WTC11 (cell line): ENCODE measurements at regions not wholly inside any gene's neighbourhood (a gene's known extent, or its start where the extent isn't known, plus 50 kb on each side); places are given as distances from the start of the nearest gene placed in this dataset.

Experiments
- ATAC-seq: fragments of 200-7000 bp; cut with Tn5 transposase; 2 replicates; pipeline ENCODE4 v1.10.0; 2021; ENCODE audit warnings: mild to moderate bottlenecking, moderate library complexity
- CTCF ChIA-PET: fragments of 300-600 bp; sonication (Branson Sonifier 250); formaldehyde crosslinking; loops from one replicate; lab custom pipeline; 2021; ENCODE audit warnings: antibody characterized with exemption; lab: Charles Lee
- POLR2A ChIA-PET: fragments of 350-600 bp; sonication (Branson Sonifier 250); formaldehyde crosslinking; loops from one replicate; lab custom pipeline; 2021; ENCODE audit warnings: antibody characterized with exemption; lab: Charles Lee
- DNase-seq: peaks from one replicate; pipeline ENCODE4 v3.0.0; 2021; ENCODE audit warnings: low spot score
- H3K27ac Mint-ChIP-seq: 2 replicates; pipeline ENCODE4 v1.8.0; 2021; ENCODE audit warnings: mixed read lengths
- H3K27me3 Mint-ChIP-seq: 2 replicates; pipeline ENCODE4 v1.8.0; 2021; ENCODE audit warnings: low read depth, mild to moderate bottlenecking, moderate library complexity, mixed read lengths
- H3K36me3 Mint-ChIP-seq: 2 replicates; pipeline ENCODE4 v1.8.0; 2021; ENCODE audit warnings: mixed read lengths
- H3K4me1 Mint-ChIP-seq: 2 replicates; pipeline ENCODE4 v1.8.0; 2022; ENCODE audit warnings: mixed read lengths
- H3K4me3 Mint-ChIP-seq: 2 replicates; pipeline ENCODE4 v1.8.0; 2021; ENCODE audit warnings: mild to moderate bottlenecking, moderate library complexity, mixed read lengths
- H3K9me3 Mint-ChIP-seq: 2 replicates; pipeline ENCODE4 v1.8.0; 2021; ENCODE audit warnings: mixed read lengths
- AFF4 ChIP-seq: sonication (generic); formaldehyde crosslinking; IDR thresholded peaks from 2 replicates; pipeline ENCODE4 v1.8.1; 2023; ENCODE audit warnings: mild to moderate bottlenecking, missing genetic modification reagents, borderline replicate concordance
- CBFB ChIP-seq: sonication (generic); formaldehyde crosslinking; IDR thresholded peaks from 2 replicates; pipeline ENCODE4 v1.8.1; 2022; ENCODE audit warnings: mild to moderate bottlenecking, low read depth, missing genetic modification reagents
- CTCF ChIP-seq: fragments of 200-600 bp; IDR thresholded peaks from 2 replicates; pipeline ENCODE4 v1.8.0; 2022; ENCODE audit warnings: antibody characterized with exemption
- E2F4 ChIP-seq: sonication (generic); formaldehyde crosslinking; IDR thresholded peaks from 2 replicates; pipeline ENCODE4 v1.8.1; 2022; ENCODE audit warnings: low read depth, mild to moderate bottlenecking, moderate library complexity, missing genetic modification reagents, borderline replicate concordance
- ELF4 ChIP-seq: sonication (generic); formaldehyde crosslinking; IDR thresholded peaks from 2 replicates; pipeline ENCODE4 v1.8.1; 2022; ENCODE audit warnings: low read depth, mild to moderate bottlenecking, moderate library complexity, missing genetic modification reagents
- EMX1 ChIP-seq: fragments of 250-450 bp; sonication (Bioruptor Pico); IDR thresholded peaks from 2 replicates; pipeline ENCODE4 v1.8.0; 2021; ENCODE audit warnings: mild to moderate bottlenecking
- FOXK1 ChIP-seq: sonication (generic); formaldehyde crosslinking; IDR thresholded peaks from 2 replicates; pipeline ENCODE4 v1.8.0; 2022; ENCODE audit warnings: mild to moderate bottlenecking, moderate library complexity, missing genetic modification reagents
- FOXP1 ChIP-seq: sonication (generic); formaldehyde crosslinking; IDR thresholded peaks from 2 replicates; pipeline ENCODE4 v1.8.0; 2022; ENCODE audit warnings: missing genetic modification reagents, mild to moderate bottlenecking, moderate library complexity, borderline replicate concordance
- HMGXB4 ChIP-seq: sonication (generic); formaldehyde crosslinking; IDR thresholded peaks from 2 replicates; pipeline ENCODE4 v1.8.1; 2023; ENCODE audit warnings: mild to moderate bottlenecking, moderate library complexity, missing genetic modification reagents
- MLX ChIP-seq: sonication (generic); formaldehyde crosslinking; IDR thresholded peaks from 2 replicates; pipeline ENCODE4 v1.8.1; 2023; ENCODE audit warnings: mild to moderate bottlenecking, missing genetic modification reagents, moderate library complexity
- NR1H2 ChIP-seq: sonication (generic); formaldehyde crosslinking; IDR thresholded peaks from 2 replicates; pipeline ENCODE4 v1.9.0; 2021; ENCODE audit warnings: mild to moderate bottlenecking, moderate library complexity, missing genetic modification reagents
- SP1 ChIP-seq: sonication (generic); formaldehyde crosslinking; conservative IDR thresholded peaks from 2 replicates; pipeline ENCODE4 v1.8.1; 2022; ENCODE audit warnings: missing genetic modification reagents
- TEAD1 ChIP-seq: sonication (generic); formaldehyde crosslinking; IDR thresholded peaks from 2 replicates; pipeline ENCODE4 v1.8.0; 2022; ENCODE audit warnings: mild to moderate bottlenecking, missing genetic modification reagents
- TEAD4 ChIP-seq: sonication (generic); formaldehyde crosslinking; IDR thresholded peaks from 2 replicates; pipeline ENCODE4 v1.8.0; 2022; ENCODE audit warnings: mild to moderate bottlenecking, missing genetic modification reagents
- ZBTB43 ChIP-seq: sonication (generic); formaldehyde crosslinking; IDR thresholded peaks from 2 replicates; pipeline ENCODE4 v1.8.1; 2023; ENCODE audit warnings: mild to moderate bottlenecking, missing genetic modification reagents
- ZNF423 ChIP-seq: fragments of 250-450 bp; sonication (Bioruptor Pico); IDR thresholded peaks from 2 replicates; pipeline ENCODE4 v2.1.2; 2022; ENCODE audit warnings: mild to moderate bottlenecking, moderate library complexity
- ZNF532 ChIP-seq: fragments of 250-450 bp; sonication (Bioruptor Pico); IDR thresholded peaks from 2 replicates; pipeline ENCODE4 v1.9.0; 2021; ENCODE audit warnings: mild to moderate bottlenecking, borderline replicate concordance

- H3K9me3 Mint-ChIP-seq = no peaks in the 10 kb centered on the region
- CTCF ChIA-PET = interaction anchor here (0.6 to 2.1 kb wide), 2 partner anchors 13 to 658 kb away, joined by 4 to 9 read pairs; no protein-coding TSS in a partner anchor
- POLR2A ChIA-PET = no interaction called here
- DNase-seq (no peak), ATAC-seq (no peak)
- H3K36me3 Mint-ChIP-seq = no peaks in the 10 kb centered on the region
- no peak overlapping the region for H3K4me3 Mint-ChIP-seq
- TF ChIP-seq ELF4 (CRISPR knock-in tag) = no peak
- H3K27ac Mint-ChIP-seq = no peak overlapping the region
- H3K27me3 Mint-ChIP-seq = no peaks in the 10 kb centered on the region
- no peaks in the 10 kb centered on the region for H3K4me1 Mint-ChIP-seq
Measured at GRCh38 chr4:153114771-153115321, 89.4 kb upstream of the TRIM2 start.

- CTCF ChIA-PET = interaction anchor here (2.0 to 2.1 kb wide), 2 partner anchors 12 to 32 kb away, joined by 9 to 13 read pairs; no protein-coding TSS in a partner anchor
- Mint-ChIP-seq H3K36me3 (no peaks in the 10 kb centered on the region), H3K27me3 (no peaks in the 10 kb centered on the region), H3K9me3 (no peaks in the 10 kb centered on the region), H3K4me3 (no peak overlapping the region), H3K27ac (no peak overlapping the region), H3K4me1 (no peaks in the 10 kb centered on the region)
- no peak for DNase-seq
- POLR2A ChIA-PET = no interaction called here
- ATAC-seq = no peak
- TF ChIP-seq HMGXB4 (CRISPR knock-in tag) (no peak), NR1H2 (CRISPR knock-in tag) (no peak), ZBTB43 (no peak), FOXP1 (CRISPR knock-in tag) (no peak), TEAD4 (CRISPR knock-in tag) (no peak), E2F4 (CRISPR knock-in tag) (no peak), MLX (CRISPR knock-in tag) (no peak), AFF4 (CRISPR knock-in tag) (no peak), FOXK1 (CRISPR knock-in tag) (no peak), TEAD1 (CRISPR knock-in tag) (no peak), EMX1 (no peak), ZNF423 (CRISPR knock-in tag) (no peak), ZNF532 (CRISPR knock-in tag) (no peak), SP1 (no peak), CBFB (CRISPR knock-in tag) (no peak), ELF4 (CRISPR knock-in tag) (no peak), CTCF (no peak)
Measured at GRCh38 chr4:153115322-153116290, 88.6 kb upstream of the TRIM2 start.
